Astrocyte (in vitro differentiated cells and primary cell): ENCODE measurements at regions not wholly inside any gene's neighbourhood (a gene's known extent, or its start where the extent isn't known, plus 50 kb on each side); places are given as distances from the start of the nearest gene placed in this dataset.

Experiments used
- DNase-seq: peaks from one replicate; pipeline ENCODE4 v3.0.0-alpha.2; 2010; ENCODE audit warnings: low read depth
- FAIRE-seq: peaks from 2 replicates; lab custom pipeline; 2011; peaks lifted over from hg19 to GRCh38; lab: Jason Lieb, UNC
- H2AFZ ChIP-seq: 2 replicates; pipeline ENCODE4 v1.6.0; 2012; ENCODE audit warnings: low read depth, low read length, inconsistent platforms
- H3K27ac ChIP-seq: 2 replicates; pipeline ENCODE4 v1.5.1; 2011; ENCODE audit warnings: low read depth, low read length, inconsistent platforms
- H3K27me3 ChIP-seq: 2 replicates; pipeline ENCODE4 v1.6.0; 2011; ENCODE audit warnings: low read length, inconsistent platforms; ENCODE audit not compliant: insufficient read depth
- H3K36me3 ChIP-seq: 2 replicates; pipeline ENCODE4 v1.5.1; 2011; ENCODE audit warnings: low read length, inconsistent platforms; ENCODE audit not compliant: insufficient read depth
- H3K4me1 ChIP-seq: 2 replicates; pipeline ENCODE4 v1.5.1; 2011; ENCODE audit warnings: low read length, inconsistent platforms; ENCODE audit not compliant: insufficient read depth
- H3K4me2 ChIP-seq: 2 replicates; pipeline ENCODE4 v1.6.0; 2012; ENCODE audit warnings: low read length, inconsistent platforms
- H3K4me3 ChIP-seq: 2 replicates; pipeline ENCODE4 v1.5.1; 2011; ENCODE audit warnings: low read depth, mild to moderate bottlenecking, low read length, inconsistent platforms; ENCODE audit not compliant: insufficient read depth
- H3K79me2 ChIP-seq: 2 replicates; pipeline ENCODE4 v1.6.0; 2012; ENCODE audit warnings: mild to moderate bottlenecking, low read length, inconsistent platforms; ENCODE audit not compliant: insufficient read depth
- H3K9ac ChIP-seq: 2 replicates; pipeline ENCODE4 v1.6.0; 2012; ENCODE audit warnings: mild to moderate bottlenecking, low read length, inconsistent platforms
- H3K9me3 ChIP-seq: 2 replicates; pipeline ENCODE4 v1.5.1; 2012; ENCODE audit warnings: low read depth, mild to moderate bottlenecking, low read length, inconsistent platforms; ENCODE audit not compliant: insufficient read depth
- H4K20me1 ChIP-seq: 2 replicates; pipeline ENCODE4 v1.6.0; 2012; ENCODE audit warnings: low read length, inconsistent platforms; ENCODE audit not compliant: insufficient read depth
- H3K27ac Mint-ChIP-seq: one replicate; pipeline ENCODE4 v1.8.0; 2021; ENCODE audit warnings: mild to moderate bottlenecking, mixed read lengths; ENCODE audit not compliant: unreplicated experiment
- H3K27me3 Mint-ChIP-seq: one replicate; pipeline ENCODE4 v1.8.0; 2021; ENCODE audit warnings: low read depth, mixed read lengths; ENCODE audit not compliant: unreplicated experiment
- H3K36me3 Mint-ChIP-seq: one replicate; pipeline ENCODE4 v1.8.0; 2021; ENCODE audit warnings: low read depth, mixed read lengths; ENCODE audit not compliant: unreplicated experiment
- H3K4me1 Mint-ChIP-seq: one replicate; pipeline ENCODE4 v1.8.0; 2021; ENCODE audit warnings: low read depth, mixed read lengths; ENCODE audit not compliant: unreplicated experiment
- H3K4me3 Mint-ChIP-seq: one replicate; pipeline ENCODE4 v1.8.0; 2021; ENCODE audit warnings: mild to moderate bottlenecking, moderate library complexity, mixed read lengths; ENCODE audit not compliant: unreplicated experiment
- H3K9me3 Mint-ChIP-seq: one replicate; pipeline ENCODE4 v1.8.0; 2021; ENCODE audit warnings: mild to moderate bottlenecking, mixed read lengths; ENCODE audit not compliant: unreplicated experiment
- EZH2 ChIP-seq: IDR thresholded peaks from 2 replicates; pipeline ENCODE4 v1.6.1; 2012; ENCODE audit warnings: mild to moderate bottlenecking, low read length, inconsistent platforms; ENCODE audit not compliant: insufficient read depth
- TF ChIP-seq, protein P1 (sequence below): IDR thresholded peaks from 2 replicates; pipeline ENCODE4 v1.5.1; 2011; ENCODE audit warnings: low read depth, mild to moderate bottlenecking, inconsistent platforms, low read length, moderate library complexity; ENCODE audit not compliant: insufficient read depth

- TF ChIP-seq, protein P1, sequence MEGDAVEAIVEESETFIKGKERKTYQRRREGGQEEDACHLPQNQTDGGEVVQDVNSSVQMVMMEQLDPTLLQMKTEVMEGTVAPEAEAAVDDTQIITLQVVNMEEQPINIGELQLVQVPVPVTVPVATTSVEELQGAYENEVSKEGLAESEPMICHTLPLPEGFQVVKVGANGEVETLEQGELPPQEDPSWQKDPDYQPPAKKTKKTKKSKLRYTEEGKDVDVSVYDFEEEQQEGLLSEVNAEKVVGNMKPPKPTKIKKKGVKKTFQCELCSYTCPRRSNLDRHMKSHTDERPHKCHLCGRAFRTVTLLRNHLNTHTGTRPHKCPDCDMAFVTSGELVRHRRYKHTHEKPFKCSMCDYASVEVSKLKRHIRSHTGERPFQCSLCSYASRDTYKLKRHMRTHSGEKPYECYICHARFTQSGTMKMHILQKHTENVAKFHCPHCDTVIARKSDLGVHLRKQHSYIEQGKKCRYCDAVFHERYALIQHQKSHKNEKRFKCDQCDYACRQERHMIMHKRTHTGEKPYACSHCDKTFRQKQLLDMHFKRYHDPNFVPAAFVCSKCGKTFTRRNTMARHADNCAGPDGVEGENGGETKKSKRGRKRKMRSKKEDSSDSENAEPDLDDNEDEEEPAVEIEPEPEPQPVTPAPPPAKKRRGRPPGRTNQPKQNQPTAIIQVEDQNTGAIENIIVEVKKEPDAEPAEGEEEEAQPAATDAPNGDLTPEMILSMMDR = no peak
- no peak for TF ChIP-seq EZH2
- H3K36me3 ChIP-seq = no peaks in the 10 kb centered on the region
- H3K27ac ChIP-seq = no peak overlapping the region
- H3K4me3 ChIP-seq = no peak overlapping the region
- H3K9ac ChIP-seq = no peak overlapping the region
- no peaks in the 10 kb centered on the region for H3K79me2 ChIP-seq
- H2AFZ ChIP-seq = no peak overlapping the region
- no peak overlapping the region for H3K4me2 ChIP-seq
- FAIRE-seq (no peak), DNase-seq (no peak)
- no peaks in the 10 kb centered on the region for H3K9me3 ChIP-seq
- H3K27me3 Mint-ChIP-seq = peaks cover 14% of the 10 kb centered on the region
- H3K36me3 Mint-ChIP-seq = no peaks in the 10 kb centered on the region
- no peaks in the 10 kb centered on the region for H3K4me1 ChIP-seq
- H3K9me3 Mint-ChIP-seq = no peaks in the 10 kb centered on the region
- peaks cover 5% of the 10 kb centered on the region for H3K27me3 ChIP-seq
- no peak overlapping the region for H3K27ac Mint-ChIP-seq
- peaks cover 5% of the 10 kb centered on the region for H3K4me1 Mint-ChIP-seq
- H4K20me1 ChIP-seq = no peaks in the 10 kb centered on the region
- no peak overlapping the region for H3K4me3 Mint-ChIP-seq
These were observed 50.9 kb upstream of the MITF start for GRCh38 chr3:69688400-69688799.

GRCh38 chr3:69687641-69688040 is 51.6 kb upstream of the MITF start:
- no peaks in the 10 kb centered on the region for H3K36me3 Mint-ChIP-seq
- H3K4me3 ChIP-seq = no peak overlapping the region

GRCh38 chr3:69686056-69686455 is 53.2 kb upstream of the MITF start:
- no peaks in the 10 kb centered on the region for H3K4me1 ChIP-seq
- no peak overlapping the region for H3K4me3 ChIP-seq
- TF ChIP-seq, protein P1 = no peak
- no peaks in the 10 kb centered on the region for H3K79me2 ChIP-seq
- DNase-seq = no peak
- no peaks in the 10 kb centered on the region for H3K36me3 ChIP-seq
- no peak overlapping the region for H3K4me2 ChIP-seq
- Mint-ChIP-seq H3K27ac (no peak overlapping the region), H3K27me3 (peaks cover 22% of the 10 kb centered on the region), H3K9me3 (no peaks in the 10 kb centered on the region), H3K36me3 (no peaks in the 10 kb centered on the region), H3K4me3 (no peak overlapping the region), H3K4me1 (peaks cover 5% of the 10 kb centered on the region)
- peaks cover 11% of the 10 kb centered on the region for H3K27me3 ChIP-seq
- no peak for FAIRE-seq
- H3K9ac ChIP-seq = no peak overlapping the region
- H3K27ac ChIP-seq = no peak overlapping the region
- no peaks in the 10 kb centered on the region for H4K20me1 ChIP-seq
- H2AFZ ChIP-seq = no peak overlapping the region
- H3K9me3 ChIP-seq = no peaks in the 10 kb centered on the region

More at GRCh38 chr3:69687641-69688040, 51.6 kb upstream of the MITF start:
- no peak for DNase-seq
- Mint-ChIP-seq H3K9me3 (no peaks in the 10 kb centered on the region), H3K27me3 (peaks cover 18% of the 10 kb centered on the region), H3K4me3 (no peak overlapping the region), H3K4me1 (peaks cover 5% of the 10 kb centered on the region), H3K27ac (no peak overlapping the region)
- no peak for TF ChIP-seq EZH2
- TF ChIP-seq, protein P1 = no peak
- Histone ChIP-seq H3K9ac (no peak overlapping the region), H4K20me1 (no peaks in the 10 kb centered on the region), H3K79me2 (no peaks in the 10 kb centered on the region), H2AFZ (no peak overlapping the region), H3K36me3 (no peaks in the 10 kb centered on the region), H3K9me3 (no peaks in the 10 kb centered on the region), H3K4me1 (no peaks in the 10 kb centered on the region), H3K27me3 (peaks cover 7% of the 10 kb centered on the region), H3K4me2 (no peak overlapping the region), H3K27ac (no peak overlapping the region)
- no peak for FAIRE-seq
